ENCODE measurements at regions not wholly inside any gene's neighbourhood (a gene's known extent, or its start where the extent isn't known, plus 50 kb on each side); places are given as distances from the start of the nearest gene placed in this dataset.

DNA sequence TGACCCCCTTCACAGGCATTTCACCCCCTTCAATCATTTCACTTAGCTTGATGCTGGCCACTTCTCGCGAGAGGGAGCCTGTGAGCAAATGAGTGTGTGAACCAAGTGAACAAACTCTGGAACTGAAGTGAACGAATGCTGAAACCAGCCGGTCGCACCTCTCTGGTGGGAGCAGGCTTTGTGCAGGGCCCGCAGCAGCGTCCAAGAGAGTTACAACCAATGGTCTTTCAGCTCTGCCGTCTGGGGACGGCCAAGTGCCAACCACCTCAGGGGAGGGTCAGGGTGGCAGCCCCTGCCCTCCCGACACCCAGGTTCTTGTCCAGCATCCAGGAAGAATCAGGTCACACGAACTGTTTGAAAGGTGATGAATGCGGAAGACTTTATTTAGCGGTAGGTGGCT, 764.0 kb downstream of the SUCLG1 start:
- H3K27ac Mint-ChIP-seq: no peak overlapping the region

GRCh38 chr2:83689402-83689801, 769.7 kb downstream of the SUCLG1 start:
- DNase-seq (ENCODE audit: low spot score in 2 of 2): no peak
- Mint-ChIP-seq H3K4me1 (no peaks in the 10 kb centered on the region), H3K4me3 (no peak overlapping the region), H3K27ac (no peak overlapping the region), H3K36me3 (no peaks in the 10 kb centered on the region), H3K9me3 (peaks cover 3% of the 10 kb centered on the region)
- ATAC-seq: no peak

More for the DNA sequence above, 764.0 kb downstream of the SUCLG1 start:
- Mint-ChIP-seq H3K4me3 (no peak overlapping the region), H3K4me1 (no peaks in the 10 kb centered on the region), H3K9me3 (peaks cover 2% of the 10 kb centered on the region), H3K36me3 (no peaks in the 10 kb centered on the region)
- ATAC-seq: no peak
- no peak for DNase-seq (ENCODE audit: low spot score in 2 of 2)

GRCh38 chr2:83686863-83687262, 772.2 kb downstream of the SUCLG1 start:
- no peak overlapping the region for H3K4me3 Mint-ChIP-seq
- H3K27ac Mint-ChIP-seq: no peak overlapping the region
- peaks cover 3% of the 10 kb centered on the region for H3K9me3 Mint-ChIP-seq
- no peak for DNase-seq (ENCODE audit: low spot score in 2 of 2)
- ATAC-seq: no peak
- no peaks in the 10 kb centered on the region for H3K4me1 Mint-ChIP-seq
- no peaks in the 10 kb centered on the region for H3K36me3 Mint-ChIP-seq

GRCh38 chr2:83674050-83674449, 785.0 kb downstream of the SUCLG1 start:
- Mint-ChIP-seq H3K36me3 (no peaks in the 10 kb centered on the region), H3K9me3 (peaks cover 19% of the 10 kb centered on the region), H3K4me1 (no peaks in the 10 kb centered on the region), H3K4me3 (no peak overlapping the region), H3K27ac (no peak overlapping the region)
- ATAC-seq (no peak), DNase-seq (ENCODE audit: low spot score in 2 of 2) (no peak)

DNA sequence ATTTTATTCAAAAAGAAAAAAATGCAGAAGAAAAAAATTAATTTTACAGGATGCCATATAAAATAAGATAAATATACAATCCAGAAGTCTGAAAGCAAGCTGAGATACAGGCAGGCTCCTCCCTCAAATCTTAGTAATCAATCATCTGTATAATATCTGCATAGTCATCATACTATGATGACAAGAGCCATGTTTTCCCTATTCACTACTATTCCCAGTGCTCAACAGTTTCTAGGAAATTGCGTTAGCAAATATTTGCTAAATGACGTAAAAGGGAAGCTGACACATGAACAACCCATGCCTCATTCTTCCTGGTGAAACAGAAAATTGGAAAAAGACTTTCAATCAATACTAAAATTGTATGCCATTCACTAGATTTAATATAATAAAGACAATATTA, 793.2 kb downstream of the SUCLG1 start:
- H3K4me3 Mint-ChIP-seq: no peak overlapping the region
- H3K36me3 Mint-ChIP-seq: no peaks in the 10 kb centered on the region
- no peaks in the 10 kb centered on the region for H3K4me1 Mint-ChIP-seq
- no peak overlapping the region for H3K27ac Mint-ChIP-seq
- no peak for ATAC-seq
- peaks cover 12% of the 10 kb centered on the region for H3K9me3 Mint-ChIP-seq
- no peak for DNase-seq (ENCODE audit: low spot score in 2 of 2)

GRCh38 chr2:83665154-83665553, 793.9 kb downstream of the SUCLG1 start:
- Mint-ChIP-seq H3K4me3 (no peak overlapping the region), H3K36me3 (no peaks in the 10 kb centered on the region), H3K9me3 (peaks cover 14% of the 10 kb centered on the region), H3K4me1 (no peaks in the 10 kb centered on the region), H3K27ac (no peak overlapping the region)
- ATAC-seq (no peak), DNase-seq (ENCODE audit: low spot score in 2 of 2) (no peak)

- no peaks in the 10 kb centered on the region for H3K4me1 Mint-ChIP-seq
- ATAC-seq (no peak), DNase-seq (ENCODE audit: low spot score in 2 of 2) (no peak)
- no peaks in the 10 kb centered on the region for H3K36me3 Mint-ChIP-seq
- peaks cover 10% of the 10 kb centered on the region for H3K9me3 Mint-ChIP-seq
- no peak overlapping the region for H3K27ac Mint-ChIP-seq
- no peak overlapping the region for H3K4me3 Mint-ChIP-seq
These were observed 797.4 kb downstream of the SUCLG1 start for GRCh38 chr2:83661711-83662110.

DNA sequence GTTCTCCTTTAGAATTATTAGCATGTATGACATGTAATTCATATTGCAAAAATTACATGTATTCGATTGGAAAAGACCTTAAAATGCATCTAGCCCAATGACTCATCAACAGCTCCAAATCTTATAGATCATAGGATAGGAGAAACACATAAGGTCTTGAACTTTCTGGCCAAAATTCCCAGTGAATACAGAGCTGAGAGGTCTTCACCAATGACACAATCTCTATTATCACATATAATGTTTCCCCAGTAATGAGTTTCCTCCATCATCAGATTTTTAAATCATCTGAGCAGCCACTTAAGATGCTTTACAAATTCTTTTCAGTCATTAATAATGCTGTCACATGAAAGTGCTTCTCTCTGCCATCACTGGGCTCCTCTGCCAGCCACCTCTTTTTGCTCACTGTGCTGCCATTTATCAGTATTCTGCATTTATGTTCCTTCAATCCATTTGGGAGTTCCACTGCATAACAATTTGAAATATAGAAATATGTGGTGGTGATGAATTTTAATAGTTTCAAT, 804.9 kb downstream of the SUCLG1 start:
- H3K9me3 Mint-ChIP-seq: peaks cover 5% of the 10 kb centered on the region
- H3K4me1 Mint-ChIP-seq: no peaks in the 10 kb centered on the region
- H3K4me3 Mint-ChIP-seq: no peak overlapping the region
- ATAC-seq (no peak), DNase-seq (ENCODE audit: low spot score in 2 of 2) (no peak)
- H3K27ac Mint-ChIP-seq: no peak overlapping the region
- H3K36me3 Mint-ChIP-seq: no peaks in the 10 kb centered on the region

DNA sequence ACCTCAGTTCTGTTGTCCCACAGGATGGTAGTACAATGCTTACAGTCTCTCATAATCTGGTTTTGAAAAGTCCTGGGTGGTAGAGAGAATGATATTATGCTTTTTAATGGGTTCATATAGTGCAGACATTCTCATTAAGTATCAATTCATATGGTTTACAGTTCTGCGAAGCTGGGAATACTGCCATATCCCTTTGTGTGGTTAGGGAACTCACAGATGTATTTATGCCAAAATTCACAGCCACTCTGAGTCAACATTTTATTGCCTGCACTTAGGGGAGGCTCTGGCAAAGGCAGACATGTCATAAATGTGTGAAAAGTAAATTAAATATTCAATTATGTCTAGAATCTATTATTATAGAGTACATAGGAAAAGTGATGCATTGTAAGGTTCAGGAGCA, 808.2 kb downstream of the SUCLG1 start:
- no peak overlapping the region for H3K4me3 Mint-ChIP-seq
- ATAC-seq: no peak
- H3K27ac Mint-ChIP-seq: no peak overlapping the region
- H3K36me3 Mint-ChIP-seq: no peaks in the 10 kb centered on the region
- no peak for DNase-seq (ENCODE audit: low spot score in 2 of 2)
- H3K9me3 Mint-ChIP-seq: peaks cover 5% of the 10 kb centered on the region
- H3K4me1 Mint-ChIP-seq: no peaks in the 10 kb centered on the region

DNA sequence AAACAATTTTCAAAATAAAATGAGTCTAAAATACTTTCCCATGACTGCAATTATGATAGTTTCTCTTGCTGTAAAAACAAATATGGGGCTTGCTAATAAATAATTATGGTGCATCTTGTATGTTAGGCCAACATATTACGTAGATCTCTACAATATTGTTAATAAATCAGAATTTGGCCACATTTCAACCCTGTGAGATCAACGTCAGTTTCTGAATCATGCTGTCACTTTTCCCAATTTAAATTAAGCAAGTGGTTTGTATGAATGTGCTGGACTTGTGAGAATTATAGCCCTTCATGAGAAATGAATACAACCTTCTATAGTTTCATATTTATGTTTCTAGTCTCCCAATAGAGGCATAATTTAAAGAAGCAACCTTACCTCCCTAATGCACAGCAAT, 808.9 kb downstream of the SUCLG1 start:
- peaks cover 5% of the 10 kb centered on the region for H3K9me3 Mint-ChIP-seq
- H3K36me3 Mint-ChIP-seq: no peaks in the 10 kb centered on the region
- ATAC-seq (no peak), DNase-seq (ENCODE audit: low spot score in 2 of 2) (no peak)
- H3K4me3 Mint-ChIP-seq: no peak overlapping the region
- H3K4me1 Mint-ChIP-seq: no peaks in the 10 kb centered on the region
- no peak overlapping the region for H3K27ac Mint-ChIP-seq

DNA sequence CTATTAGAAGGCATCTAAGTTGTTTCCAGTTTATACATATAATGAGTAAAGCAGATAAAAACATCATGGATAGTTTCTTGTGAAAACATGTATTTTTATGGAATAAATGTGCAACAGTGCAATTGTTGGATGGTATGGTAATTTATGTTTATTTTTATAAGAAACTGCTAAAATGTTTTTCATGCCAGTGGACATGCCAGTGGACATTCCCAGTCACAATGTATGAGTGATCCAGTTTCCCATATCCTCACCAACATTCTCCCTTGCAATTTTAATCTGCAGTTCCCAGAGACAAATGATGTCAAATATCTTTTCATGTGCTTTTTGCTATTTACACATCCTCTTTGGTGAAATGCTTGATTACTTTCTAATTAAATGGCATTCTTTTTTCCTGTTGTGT, 818.6 kb downstream of the SUCLG1 start:
- peaks cover 12% of the 10 kb centered on the region for H3K9me3 Mint-ChIP-seq
- no peak overlapping the region for H3K27ac Mint-ChIP-seq
- no peak overlapping the region for H3K4me3 Mint-ChIP-seq
- H3K4me1 Mint-ChIP-seq: no peaks in the 10 kb centered on the region
- H3K36me3 Mint-ChIP-seq: no peaks in the 10 kb centered on the region
- ATAC-seq: no peak
- no peak for DNase-seq (ENCODE audit: low spot score in 2 of 2)

DNA sequence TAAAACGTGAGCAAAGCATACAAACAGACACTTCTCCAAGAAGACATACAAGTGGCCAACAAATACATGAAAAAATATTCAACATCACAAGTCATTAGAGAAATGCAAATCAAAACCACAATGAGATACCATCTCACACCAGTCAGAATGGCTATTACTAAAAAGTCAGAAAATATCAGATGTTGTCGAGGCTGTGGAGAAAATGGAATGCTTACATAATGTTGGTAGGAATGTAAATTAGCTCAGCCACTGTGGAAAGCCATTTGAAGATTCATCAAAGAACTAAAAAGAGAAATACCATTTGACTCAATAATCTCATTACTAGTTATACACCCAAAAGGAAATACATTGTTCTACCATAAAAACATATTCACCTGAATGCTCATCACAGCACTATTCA, 825.7 kb downstream of the SUCLG1 start:
- Mint-ChIP-seq H3K27ac (no peak overlapping the region), H3K36me3 (no peaks in the 10 kb centered on the region), H3K9me3 (peaks cover 14% of the 10 kb centered on the region), H3K4me3 (no peak overlapping the region), H3K4me1 (no peaks in the 10 kb centered on the region)
- ATAC-seq: no peak
- DNase-seq (ENCODE audit: low spot score in 2 of 2): no peak

GRCh38 chr2:83630351-83630750, 828.7 kb downstream of the SUCLG1 start:
- Mint-ChIP-seq H3K4me3 (no peak overlapping the region), H3K27ac (no peak overlapping the region), H3K9me3 (peaks cover 16% of the 10 kb centered on the region), H3K4me1 (no peaks in the 10 kb centered on the region), H3K36me3 (no peaks in the 10 kb centered on the region)
- ATAC-seq (no peak), DNase-seq (ENCODE audit: low spot score in 2 of 2) (no peak)

GRCh38 chr2:83615511-83615910, 843.6 kb downstream of the SUCLG1 start:
- ATAC-seq (no peak), DNase-seq (ENCODE audit: low spot score in 2 of 2) (no peak)
- no peak overlapping the region for H3K4me3 Mint-ChIP-seq
- peaks cover 19% of the 10 kb centered on the region for H3K9me3 Mint-ChIP-seq
- no peak overlapping the region for H3K27ac Mint-ChIP-seq
- no peaks in the 10 kb centered on the region for H3K36me3 Mint-ChIP-seq
- no peaks in the 10 kb centered on the region for H3K4me1 Mint-ChIP-seq

- no peak overlapping the region for H3K27ac Mint-ChIP-seq
- peaks cover 16% of the 10 kb centered on the region for H3K9me3 Mint-ChIP-seq
- H3K4me1 Mint-ChIP-seq: no peaks in the 10 kb centered on the region
- no peaks in the 10 kb centered on the region for H3K36me3 Mint-ChIP-seq
- ATAC-seq (no peak), DNase-seq (ENCODE audit: low spot score in 2 of 2) (no peak)
- H3K4me3 Mint-ChIP-seq: no peak overlapping the region
These were observed 845.9 kb downstream of the SUCLG1 start for GRCh38 chr2:83613178-83613577.

- H3K36me3 Mint-ChIP-seq: no peaks in the 10 kb centered on the region
- no peak overlapping the region for H3K27ac Mint-ChIP-seq
- no peaks in the 10 kb centered on the region for H3K4me1 Mint-ChIP-seq
- ATAC-seq (no peak), DNase-seq (ENCODE audit: low spot score in 2 of 2) (no peak)
- H3K4me3 Mint-ChIP-seq: no peak overlapping the region
- peaks cover 19% of the 10 kb centered on the region for H3K9me3 Mint-ChIP-seq
These were observed 856.3 kb downstream of the SUCLG1 start for GRCh38 chr2:83602753-83603152.
